H1 (cell line): ENCODE measurements at regions not wholly inside any gene's neighbourhood (a gene's known extent, or its start where the extent isn't known, plus 50 kb on each side); places are given as distances from the start of the nearest gene placed in this dataset.

ENCODE experiments used
- CTCF ChIA-PET: fragments of 300-600 bp; sonication (Branson Sonifier 250); formaldehyde crosslinking; loops from one replicate; lab custom pipeline; 2021; ENCODE audit not compliant: partially characterized antibody; lab: Charles Lee
- POLR2A ChIA-PET: fragments of 300-600 bp; sonication (Branson Sonifier 250); formaldehyde crosslinking; loops from one replicate; lab custom pipeline; 2021; ENCODE audit warnings: inconsistent platforms; ENCODE audit not compliant: partially characterized antibody; lab: Charles Lee
- DNase-seq, 2 experiments: peaks; one replicate each; pipeline versions ENCODE4 v3.0.0 to v3.0.0-alpha.2; 2010 to 2022; ENCODE audit warnings: low spot score in 2 of 2, low read depth in 1 of 2, mixed read lengths in 1 of 2
- FAIRE-seq: peaks from 2 replicates; lab custom pipeline; 2011; peaks lifted over from hg19 to GRCh38; lab: Jason Lieb, UNC
- H2AFZ ChIP-seq: 2 replicates; pipeline ENCODE4 v1.8.1; 2012; ENCODE audit warnings: low read length, inconsistent platforms
- H2AK5ac ChIP-seq: 2 replicates; pipeline ENCODE4 v1.6.1; 2013; ENCODE audit warnings: low read depth, low read length
- H2BK120ac ChIP-seq: replicated peaks from 2 replicates; pipeline ENCODE3; 2013; ENCODE audit warnings: low read depth, low read length, inconsistent platforms
- H2BK12ac ChIP-seq: 2 replicates; pipeline ENCODE4 v1.6.1; 2013; ENCODE audit warnings: low read depth, low read length
- H2BK15ac ChIP-seq: 2 replicates; pipeline ENCODE4 v1.6.1; 2013; ENCODE audit warnings: low read length
- H2BK20ac ChIP-seq: 2 replicates; pipeline ENCODE4 v1.6.1; 2013; ENCODE audit warnings: low read length
- H2BK5ac ChIP-seq: 2 replicates; pipeline ENCODE4 v1.6.1; 2013; ENCODE audit warnings: low read depth, low read length
- H3K14ac ChIP-seq: 2 replicates; pipeline ENCODE4 v1.6.1; 2013; ENCODE audit warnings: inconsistent platforms; ENCODE audit not compliant: insufficient read length
- H3K18ac ChIP-seq: 2 replicates; pipeline ENCODE4 v1.6.1; 2013; ENCODE audit warnings: low read length; ENCODE audit errors: extremely low read depth
- H3K23ac ChIP-seq: 2 replicates; pipeline ENCODE4 v1.6.1; 2013; ENCODE audit warnings: inconsistent platforms; ENCODE audit not compliant: insufficient read length
- H3K23me2 ChIP-seq: 2 replicates; pipeline ENCODE4 v1.6.1; 2013; ENCODE audit warnings: low read depth, low read length
- H3K27ac ChIP-seq: 2 replicates; pipeline ENCODE4 v1.6.1; 2011; ENCODE audit warnings: low read depth, low read length, inconsistent platforms
- H3K27me3 ChIP-seq, 4 experiments: replicated peaks in 1 of 4; 1 replicate in 1 of 4; 2 replicates in 3 of 4; pipeline versions ENCODE4 v1.6.1 to v1.8.1; 2011 to 2013; ENCODE audit warnings: low read length in 3 of 4, mild to moderate bottlenecking in 3 of 4, inconsistent platforms in 2 of 4, mixed read lengths in 2 of 4, moderate library complexity in 1 of 4; ENCODE audit not compliant: control insufficient read depth in 3 of 4, insufficient read depth in 3 of 4; ENCODE audit errors: extremely low read depth in 1 of 4
- H3K36me3 ChIP-seq, 4 experiments: 2 replicates each; pipeline versions ENCODE4 v1.6.1 to v1.8.1; 2011 to 2013; ENCODE audit warnings: mild to moderate bottlenecking in 4 of 4, low read length in 3 of 4, moderate library complexity in 2 of 4, control low read depth in 1 of 4, inconsistent platforms in 1 of 4; ENCODE audit not compliant: insufficient read depth in 4 of 4, control insufficient read depth in 2 of 4
- H3K4ac ChIP-seq: replicated peaks from 2 replicates; pipeline ENCODE3; 2013; ENCODE audit warnings: low read length, low read depth, mixed read lengths, inconsistent platforms; ENCODE audit not compliant: insufficient read length
- H3K4me1 ChIP-seq, 4 experiments: replicated peaks in 1 of 4; 1 replicate in 1 of 4; 2 replicates in 3 of 4; pipeline versions ENCODE4 v1.6.1 to v1.8.1; 2011 to 2013; ENCODE audit warnings: low read length in 3 of 4, inconsistent platforms in 2 of 4, mixed read lengths in 1 of 4; ENCODE audit not compliant: insufficient read depth in 4 of 4, control insufficient read depth in 3 of 4
- H3K4me2 ChIP-seq, 2 experiments: 2 replicates each; pipeline versions ENCODE4 v1.6.1 to v1.8.1; 2011 to 2013; ENCODE audit warnings: low read depth in 2 of 2, low read length in 2 of 2, control low read depth in 1 of 2, inconsistent platforms in 1 of 2, mild to moderate bottlenecking in 1 of 2; ENCODE audit not compliant: insufficient read depth in 1 of 2
- H3K4me3 ChIP-seq, 4 experiments: fragments of 200-600, 300-600 bp in 1 of 4; sonication (generic), shearing (Covaris generic), sonication (Bioruptor Twin) in 1 of 4; 2 replicates each; pipeline versions ENCODE4 v1.5.1 to v1.8.1; 2011 to 2016; ENCODE audit warnings: low read length in 4 of 4, low read depth in 3 of 4, control low read depth in 2 of 4, inconsistent platforms in 2 of 4, mild to moderate bottlenecking in 2 of 4, mixed read lengths in 1 of 4, moderate library complexity in 1 of 4; ENCODE audit not compliant: insufficient read depth in 2 of 4; ENCODE audit errors: extremely low read depth in 1 of 4
- H3K56ac ChIP-seq: replicated peaks from 2 replicates; pipeline ENCODE3; 2013; ENCODE audit warnings: low read depth, mild to moderate bottlenecking, mixed read lengths, low read length, inconsistent platforms; ENCODE audit not compliant: insufficient read length
- H3K79me1 ChIP-seq: 2 replicates; pipeline ENCODE4 v1.6.1; 2013; ENCODE audit warnings: low read depth, low read length, control low read depth
- H3K79me2 ChIP-seq, 2 experiments: 2 replicates each; pipeline versions ENCODE4 v1.6.1 to v1.8.1; 2012 to 2013; ENCODE audit warnings: low read length in 2 of 2, mild to moderate bottlenecking in 2 of 2, inconsistent platforms in 1 of 2; ENCODE audit not compliant: insufficient read depth in 2 of 2, control insufficient read depth in 1 of 2
- H3K9ac ChIP-seq, 4 experiments: replicated peaks in 1 of 4; 1 replicate in 1 of 4; 2 replicates in 3 of 4; pipeline versions ENCODE4 v1.6.1 to v1.8.1; 2011 to 2013; ENCODE audit warnings: low read depth in 3 of 4, low read length in 3 of 4, control low read depth in 2 of 4, mild to moderate bottlenecking in 2 of 4, moderate library complexity in 2 of 4, inconsistent platforms in 1 of 4; ENCODE audit errors: extremely low read depth in 1 of 4
- H3K9me3 ChIP-seq, 2 experiments: 2 replicates each; pipeline versions ENCODE4 v1.6.1 to v1.8.1; 2012 to 2013; ENCODE audit warnings: mild to moderate bottlenecking in 2 of 2, moderate library complexity in 2 of 2, control low read depth in 1 of 2, inconsistent platforms in 1 of 2, low read depth in 1 of 2, low read length in 1 of 2, mixed read lengths in 1 of 2; ENCODE audit not compliant: insufficient read depth in 2 of 2
- H4K20me1 ChIP-seq, 2 experiments: replicated peaks in 1 of 2; 2 replicates each; pipeline versions ENCODE3 to v1.8.1; 2011 to 2013; ENCODE audit warnings: inconsistent platforms in 2 of 2, low read length in 2 of 2, mild to moderate bottlenecking in 1 of 2; ENCODE audit not compliant: insufficient read depth in 2 of 2, control insufficient read depth in 1 of 2
- H4K5ac ChIP-seq: 2 replicates; pipeline ENCODE4 v1.6.1; 2013; ENCODE audit warnings: low read length, low read depth, mixed read lengths, inconsistent platforms; ENCODE audit not compliant: insufficient read length
- H4K8ac ChIP-seq: 2 replicates; pipeline ENCODE4 v1.8.0; 2013; ENCODE audit warnings: mild to moderate bottlenecking, moderate library complexity, low read length, inconsistent platforms; ENCODE audit not compliant: insufficient read depth; ENCODE audit errors: extremely low read depth
- H4K91ac ChIP-seq: replicated peaks from 2 replicates; pipeline ENCODE3; 2013; ENCODE audit warnings: low read length, mixed read lengths, inconsistent platforms; ENCODE audit not compliant: insufficient read length
- BACH1 ChIP-seq: IDR thresholded peaks from 2 replicates; pipeline ENCODE4 v1.6.1; 2012; ENCODE audit warnings: low read length, improper control_type of control experiment
- BRCA1 ChIP-seq: IDR thresholded peaks from 2 replicates; pipeline ENCODE4 v1.6.1; 2012; ENCODE audit warnings: low read depth, low read length, improper control_type of control experiment
- GABPA ChIP-seq: IDR thresholded peaks from 2 replicates; pipeline ENCODE4 v1.6.1; 2011; ENCODE audit warnings: mild to moderate bottlenecking, low read length, moderate library complexity, borderline replicate concordance; ENCODE audit not compliant: insufficient read depth
- KDM5A ChIP-seq: fragments of 200-600 bp; IDR thresholded peaks from 2 replicates; pipeline ENCODE4 v1.7.1; 2012; ENCODE audit warnings: mild to moderate bottlenecking, low read length, inconsistent platforms, mixed read lengths
- NANOG ChIP-seq: IDR thresholded peaks from 2 replicates; pipeline ENCODE4 v1.6.1; 2011; ENCODE audit warnings: low read length, low read depth, mild to moderate bottlenecking, inconsistent platforms; ENCODE audit not compliant: insufficient read depth, poor library complexity, severe bottlenecking
- RXRA ChIP-seq: IDR thresholded peaks from 2 replicates; pipeline ENCODE4 v1.6.1; 2011; ENCODE audit warnings: low read depth, mild to moderate bottlenecking, low read length, moderate library complexity; ENCODE audit not compliant: insufficient read depth
- SIRT6 ChIP-seq: IDR thresholded peaks from one replicate; pipeline ENCODE4 v1.7.1; 2012; ENCODE audit warnings: low read length, inconsistent platforms
- SIX5 ChIP-seq: IDR thresholded peaks from 2 replicates; pipeline ENCODE4 v1.6.1; 2011; ENCODE audit warnings: mild to moderate bottlenecking, low read depth, low read length
- SP4 ChIP-seq: IDR thresholded peaks from 2 replicates; pipeline ENCODE4 v1.6.1; 2012; ENCODE audit warnings: low read length, inconsistent platforms
- TAF1 ChIP-seq: IDR thresholded peaks from 2 replicates; pipeline ENCODE4 v1.6.1; 2011; ENCODE audit warnings: mild to moderate bottlenecking, low read depth, low read length
- WGBS, 2 experiments: shearing (Covaris generic) in 1 of 2; methylation state at CpG; one replicate each; pipeline versions ENCODE4 v1.1.6 to v1.1.7; 2013 to 2015; ENCODE audit warnings: low lambda C conversion rate in 2 of 2, mixed read lengths in 2 of 2, inconsistent platforms in 1 of 2, low coverage in 1 of 2, missing lambda C conversion rate in 1 of 2; ENCODE audit not compliant: insufficient replicate concordance in 2 of 2, insufficient coverage in 1 of 2, insufficient read length in 1 of 2; ENCODE audit errors: extremely low coverage in 1 of 2, missing lambda C conversion rate in 1 of 2; 5-methylcytosine and 5-hydroxymethylcytosine counted together
- TF ChIP-seq, protein P1 (sequence below): IDR thresholded peaks from 2 replicates; pipeline ENCODE4 v1.6.1; 2011; ENCODE audit warnings: low read length, improper control_type of control experiment
- TF ChIP-seq, protein P2 (sequence below), 3 experiments: IDR thresholded peaks; 1 replicate in 2 of 3; 2 replicates in 1 of 3; pipeline versions ENCODE4 v1.5.1 to v1.6.1; 2011; ENCODE audit warnings: low read length in 3 of 3, mild to moderate bottlenecking in 3 of 3, inconsistent platforms in 2 of 3, low read depth in 1 of 3, moderate library complexity in 1 of 3; ENCODE audit not compliant: insufficient read depth in 1 of 3; ENCODE audit errors: control extremely low read depth in 1 of 3

DNA sequence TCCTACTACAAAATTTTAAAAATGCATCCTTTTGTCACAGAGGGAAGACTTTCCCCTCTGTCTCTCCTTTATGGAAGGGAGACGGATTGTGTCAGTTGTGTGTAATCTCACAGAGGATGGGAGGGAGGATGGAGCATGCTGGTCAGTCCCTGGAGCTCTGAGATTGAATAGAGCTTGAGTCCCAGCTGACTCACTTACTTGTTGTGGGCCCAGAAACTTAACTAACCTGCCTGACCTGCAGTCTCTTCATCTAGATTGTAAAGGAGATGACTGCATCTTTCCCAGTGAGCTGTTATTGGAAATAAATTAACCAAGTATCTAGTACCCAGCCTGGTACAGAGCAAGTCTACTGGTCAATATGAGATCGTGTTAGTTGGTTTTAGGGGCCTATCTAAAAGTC lies 77.9 kb upstream of the ADO start:
- Histone ChIP-seq H2BK12ac (no peak overlapping the region), H3K4me3 (no peak overlapping the region), H3K14ac (no peak overlapping the region), H2AK5ac (no peak overlapping the region), H4K8ac (no peak overlapping the region), H3K56ac (no peak overlapping the region), H3K9ac (no peak overlapping the region), H3K4me1 (no peaks in the 10 kb centered on the region), H3K27me3 (no peaks in the 10 kb centered on the region), H4K5ac (no peak overlapping the region), H2AFZ (no peak overlapping the region), H4K91ac (no peak overlapping the region), H3K4me2 (no peak overlapping the region), H2BK15ac (no peak overlapping the region), H4K20me1 (no peaks in the 10 kb centered on the region), H3K23ac (no peak overlapping the region), H3K79me1 (no peaks in the 10 kb centered on the region), H2BK120ac (no peak overlapping the region), H2BK20ac (no peak overlapping the region), H3K4ac (no peak overlapping the region), H3K9me3 (no peaks in the 10 kb centered on the region), H3K27ac (no peak overlapping the region), H2BK5ac (no peak overlapping the region), H3K18ac (no peak overlapping the region), H3K36me3 (no peaks in the 10 kb centered on the region), H3K79me2 (no peaks in the 10 kb centered on the region), H3K23me2 (no peaks in the 10 kb centered on the region)
- ChIA-PET CTCF (no interaction called here), POLR2A (no interaction called here)
- DNase-seq: no peak
- no peak for FAIRE-seq
- WGBS, 2 experiments: 87% methylated on average over 2 of the region's 2 CpGs; no CpG with 5 or more reads in 1 of the 2 experiments
- TF ChIP-seq SIRT6: no peak
- no peak for TF ChIP-seq SIX5
- no peak for TF ChIP-seq TAF1
- TF ChIP-seq KDM5A: no peak
- TF ChIP-seq, protein P1, sequence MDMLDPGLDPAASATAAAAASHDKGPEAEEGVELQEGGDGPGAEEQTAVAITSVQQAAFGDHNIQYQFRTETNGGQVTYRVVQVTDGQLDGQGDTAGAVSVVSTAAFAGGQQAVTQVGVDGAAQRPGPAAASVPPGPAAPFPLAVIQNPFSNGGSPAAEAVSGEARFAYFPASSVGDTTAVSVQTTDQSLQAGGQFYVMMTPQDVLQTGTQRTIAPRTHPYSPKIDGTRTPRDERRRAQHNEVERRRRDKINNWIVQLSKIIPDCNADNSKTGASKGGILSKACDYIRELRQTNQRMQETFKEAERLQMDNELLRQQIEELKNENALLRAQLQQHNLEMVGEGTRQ: no peak
- TF ChIP-seq NANOG: no peak
- no peak for TF ChIP-seq BRCA1
- no peak for TF ChIP-seq RXRA
- TF ChIP-seq BACH1: no peak
- TF ChIP-seq GABPA: no peak
- TF ChIP-seq SP4: no peak
- TF ChIP-seq, protein P2, sequence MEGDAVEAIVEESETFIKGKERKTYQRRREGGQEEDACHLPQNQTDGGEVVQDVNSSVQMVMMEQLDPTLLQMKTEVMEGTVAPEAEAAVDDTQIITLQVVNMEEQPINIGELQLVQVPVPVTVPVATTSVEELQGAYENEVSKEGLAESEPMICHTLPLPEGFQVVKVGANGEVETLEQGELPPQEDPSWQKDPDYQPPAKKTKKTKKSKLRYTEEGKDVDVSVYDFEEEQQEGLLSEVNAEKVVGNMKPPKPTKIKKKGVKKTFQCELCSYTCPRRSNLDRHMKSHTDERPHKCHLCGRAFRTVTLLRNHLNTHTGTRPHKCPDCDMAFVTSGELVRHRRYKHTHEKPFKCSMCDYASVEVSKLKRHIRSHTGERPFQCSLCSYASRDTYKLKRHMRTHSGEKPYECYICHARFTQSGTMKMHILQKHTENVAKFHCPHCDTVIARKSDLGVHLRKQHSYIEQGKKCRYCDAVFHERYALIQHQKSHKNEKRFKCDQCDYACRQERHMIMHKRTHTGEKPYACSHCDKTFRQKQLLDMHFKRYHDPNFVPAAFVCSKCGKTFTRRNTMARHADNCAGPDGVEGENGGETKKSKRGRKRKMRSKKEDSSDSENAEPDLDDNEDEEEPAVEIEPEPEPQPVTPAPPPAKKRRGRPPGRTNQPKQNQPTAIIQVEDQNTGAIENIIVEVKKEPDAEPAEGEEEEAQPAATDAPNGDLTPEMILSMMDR (IDR thresholded peaks at IDR 0.05; ENCODE audit: control extremely low read depth in 1 of 3, insufficient read depth in 1 of 3, low read depth in 1 of 3, low read length in 3 of 3): no peak
